Endothelial cell of umbilical vein (primary cell): ENCODE measurements at regions not wholly inside any gene's neighbourhood (a gene's known extent, or its start where the extent isn't known, plus 50 kb on each side); places are given as distances from the start of the nearest gene placed in this dataset.

Experiments used
- BruUV-seq: library from RNA; stranded (reverse); fragments of 400-500 nt; replicated peaks from 2 replicates; lab custom pipeline; 2021; lab: Mats Ljungman, UMichigan
- CTCF ChIA-PET: fragments of 300-600, 350-600 bp; sonication (Branson Sonifier 250); formaldehyde crosslinking; loops from one replicate; lab custom pipeline; 2021; ENCODE audit warnings: antibody characterized with exemption, inconsistent platforms; lab: Charles Lee
- POLR2A ChIA-PET: fragments of 300-600, 350-600 bp; sonication (Branson Sonifier 250); formaldehyde crosslinking; loops from one replicate; lab custom pipeline; 2021; ENCODE audit warnings: antibody characterized with exemption, inconsistent platforms; lab: Charles Lee
- DNase-seq: peaks from one replicate; pipeline ENCODE4 v3.0.0-alpha.2; 2011; ENCODE audit warnings: low read depth, low spot score
- FAIRE-seq: peaks from 2 replicates; lab custom pipeline; 2011; peaks lifted over from hg19 to GRCh38; lab: Jason Lieb, UNC
- H2AFZ ChIP-seq: 2 replicates; pipeline ENCODE4 v1.6.0; 2012; ENCODE audit warnings: low read depth, low read length, control low read depth, inconsistent platforms
- H3K27ac ChIP-seq: 2 replicates; pipeline ENCODE4 v1.5.1; 2011; ENCODE audit warnings: low read depth, mild to moderate bottlenecking, control low read depth, low read length, moderate library complexity; ENCODE audit not compliant: insufficient read depth
- H3K27me3 ChIP-seq, 2 experiments: 2 replicates each; pipeline versions ENCODE4 v1.6.0 to v1.6.1; 2011; ENCODE audit warnings: low read length in 2 of 2, mixed read lengths in 1 of 2; ENCODE audit not compliant: control insufficient read depth in 2 of 2, insufficient read depth in 2 of 2
- H3K36me3 ChIP-seq, 2 experiments: 2 replicates in 1 of 2; 3 replicates in 1 of 2; pipeline ENCODE4 v1.5.1; 2011; ENCODE audit warnings: low read length in 2 of 2, mild to moderate bottlenecking in 1 of 2, moderate library complexity in 1 of 2; ENCODE audit not compliant: control insufficient read depth in 2 of 2, insufficient read depth in 2 of 2; ENCODE audit errors: extremely low read depth in 1 of 2
- H3K4me1 ChIP-seq: 3 replicates; pipeline ENCODE4 v1.5.1; 2011; ENCODE audit warnings: mild to moderate bottlenecking, low read length; ENCODE audit not compliant: control insufficient read depth, insufficient read depth; ENCODE audit errors: extremely low read depth
- H3K4me2 ChIP-seq: 2 replicates; pipeline ENCODE4 v1.6.1; 2011; ENCODE audit warnings: low read length, control low read depth, mixed read lengths; ENCODE audit not compliant: insufficient read depth
- H3K4me3 ChIP-seq, 3 experiments: fragments of 200-600 bp in 1 of 3; sonication (generic), shearing (Covaris generic) in 1 of 3; replicated peaks in 1 of 3; 2 replicates each; pipeline ENCODE4 v1.5.1; 2011 to 2016; ENCODE audit warnings: control low read depth in 3 of 3, low read length in 3 of 3, mild to moderate bottlenecking in 2 of 3, inconsistent platforms in 1 of 3, low read depth in 1 of 3, moderate library complexity in 1 of 3; ENCODE audit not compliant: insufficient read depth in 1 of 3
- H3K79me2 ChIP-seq: 2 replicates; pipeline ENCODE4 v1.6.0; 2012; ENCODE audit warnings: low read length, inconsistent platforms; ENCODE audit not compliant: control insufficient read depth, insufficient read depth
- H3K9ac ChIP-seq: replicated peaks from 2 replicates; pipeline ENCODE3; 2011; ENCODE audit warnings: low read length, control low read depth; ENCODE audit not compliant: insufficient read depth; ENCODE audit errors: extremely low read depth
- H3K9me1 ChIP-seq: replicated peaks from 3 replicates; pipeline ENCODE4 v1.6.0; 2011; ENCODE audit warnings: mild to moderate bottlenecking, low read length; ENCODE audit not compliant: control insufficient read depth, insufficient read depth; ENCODE audit errors: extremely low read depth
- H3K9me3 ChIP-seq: replicated peaks from 2 replicates; pipeline ENCODE4 v1.5.1; 2012; ENCODE audit warnings: low read length, inconsistent platforms; ENCODE audit not compliant: control insufficient read depth, insufficient read depth
- H4K20me1 ChIP-seq: replicated peaks from 2 replicates; pipeline ENCODE3; 2011; ENCODE audit warnings: mild to moderate bottlenecking, low read length; ENCODE audit not compliant: control insufficient read depth, insufficient read depth; ENCODE audit errors: extremely low read depth
- EZH2 ChIP-seq: IDR thresholded peaks from 2 replicates; pipeline ENCODE4 v1.6.1; 2012; ENCODE audit warnings: borderline replicate concordance, low read depth, mild to moderate bottlenecking, moderate library complexity, low read length, inconsistent platforms; ENCODE audit not compliant: severe bottlenecking
- FOS ChIP-seq: IDR thresholded peaks from 2 replicates; pipeline ENCODE4 v1.6.1; 2011; ENCODE audit warnings: mild to moderate bottlenecking, low read length, moderate library complexity, borderline replicate concordance; ENCODE audit not compliant: insufficient read depth
- GATA2 ChIP-seq: IDR thresholded peaks from 2 replicates; pipeline ENCODE4 v1.7.0; 2011; ENCODE audit warnings: low read depth, mild to moderate bottlenecking, moderate library complexity, mixed read lengths, low read length; ENCODE audit not compliant: insufficient read length, insufficient read depth
- JUN ChIP-seq: IDR thresholded peaks from 2 replicates; pipeline ENCODE4 v1.6.1; 2011; ENCODE audit warnings: borderline replicate concordance, low read depth; ENCODE audit not compliant: insufficient read length, insufficient read depth
- MYC ChIP-seq: IDR thresholded peaks from one replicate; pipeline ENCODE4 v1.6.1; 2011; ENCODE audit warnings: mild to moderate bottlenecking, low read depth, low read length
- POLR2A ChIP-seq: IDR thresholded peaks from 2 replicates; pipeline ENCODE4 v1.6.1; 2012; ENCODE audit warnings: low read depth, mild to moderate bottlenecking, control low read depth, low read length
- POLR2AphosphoS5 ChIP-seq: IDR thresholded peaks from 2 replicates; pipeline ENCODE4 v1.6.1; 2012; ENCODE audit warnings: low read depth, mild to moderate bottlenecking, control low read depth, low read length, moderate library complexity; ENCODE audit not compliant: insufficient read depth
- dilution Hi-C: fragments of 300-500 bp; cut with MboI; formaldehyde crosslinking; loops from one replicate; pipeline ENCODE4 v1.15.0; 2019; ENCODE audit warnings: low sequenced_read_pairs; ENCODE audit not compliant: extremely low pct_ligation_motif_present
- intact Hi-C: fragments of 100-400 bp; cut with micrococcal nuclease; formaldehyde crosslinking; loops from one replicate; pipeline ENCODE4 v1.10.0; 2022
- TF ChIP-seq, protein P1 (sequence below): IDR thresholded peaks from 2 replicates; pipeline ENCODE4 v1.6.1; 2011; ENCODE audit not compliant: insufficient read depth, insufficient read length
- TF ChIP-seq, protein P2 (sequence below), 2 donors: IDR thresholded peaks; 1 replicate in 1 of 2; 2 replicates in 1 of 2; pipeline ENCODE4 v1.5.1; 2011; ENCODE audit warnings: low read length in 2 of 2, mild to moderate bottlenecking in 2 of 2, moderate library complexity in 2 of 2, control low read depth in 1 of 2, inconsistent platforms in 1 of 2, low read depth in 1 of 2; ENCODE audit not compliant: insufficient read depth in 1 of 2; ENCODE audit errors: extremely low read depth in 1 of 2

DNA sequence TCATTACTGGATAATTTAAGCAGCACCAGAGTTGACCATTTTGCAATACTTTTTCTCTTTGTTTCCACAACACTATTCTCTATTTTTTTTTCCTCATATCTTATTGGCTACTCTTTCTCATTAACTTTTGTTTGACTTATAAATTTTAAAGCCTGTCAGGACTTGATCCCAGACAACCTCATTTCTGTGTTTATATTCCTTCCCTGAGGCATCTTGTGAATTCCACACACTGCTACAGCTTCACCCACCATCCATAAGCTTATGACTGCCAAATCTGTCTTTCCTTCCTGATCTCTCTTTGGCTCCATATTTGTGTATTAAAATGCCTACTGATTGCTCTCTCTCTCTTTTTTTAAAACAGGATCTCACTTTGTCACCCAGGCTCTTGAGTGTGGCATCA, 124.6 kb upstream of the MBL2 start:
- Histone ChIP-seq H3K9me3 (no peaks in the 10 kb centered on the region), H3K27me3 (peaks cover 4 to 9% of the 10 kb centered on the region in 2 experiments), H2AFZ (no peak overlapping the region), H3K27ac (no peak overlapping the region), H3K9ac (no peak overlapping the region), H3K36me3 (no peaks in the 10 kb centered on the region), H3K4me2 (no peak overlapping the region), H3K9me1 (no peaks in the 10 kb centered on the region), H3K4me3 (no peak overlapping the region), H3K79me2 (no peaks in the 10 kb centered on the region), H3K4me1 (no peaks in the 10 kb centered on the region), H4K20me1 (no peaks in the 10 kb centered on the region)
- POLR2A ChIA-PET: no interaction called here
- no TSS peak for BruUV-seq
- dilution Hi-C loops (no loop called here), intact Hi-C loops (no loop called here)
- TF ChIP-seq MYC (no peak), FOS (no peak), POLR2AphosphoS5 (no peak), EZH2 (no peak), GATA2 (no peak), JUN (no peak), POLR2A (no peak)
- TF ChIP-seq, protein P1, sequence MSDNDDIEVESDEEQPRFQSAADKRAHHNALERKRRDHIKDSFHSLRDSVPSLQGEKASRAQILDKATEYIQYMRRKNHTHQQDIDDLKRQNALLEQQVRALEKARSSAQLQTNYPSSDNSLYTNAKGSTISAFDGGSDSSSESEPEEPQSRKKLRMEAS: no peak
- TF ChIP-seq, protein P2, sequence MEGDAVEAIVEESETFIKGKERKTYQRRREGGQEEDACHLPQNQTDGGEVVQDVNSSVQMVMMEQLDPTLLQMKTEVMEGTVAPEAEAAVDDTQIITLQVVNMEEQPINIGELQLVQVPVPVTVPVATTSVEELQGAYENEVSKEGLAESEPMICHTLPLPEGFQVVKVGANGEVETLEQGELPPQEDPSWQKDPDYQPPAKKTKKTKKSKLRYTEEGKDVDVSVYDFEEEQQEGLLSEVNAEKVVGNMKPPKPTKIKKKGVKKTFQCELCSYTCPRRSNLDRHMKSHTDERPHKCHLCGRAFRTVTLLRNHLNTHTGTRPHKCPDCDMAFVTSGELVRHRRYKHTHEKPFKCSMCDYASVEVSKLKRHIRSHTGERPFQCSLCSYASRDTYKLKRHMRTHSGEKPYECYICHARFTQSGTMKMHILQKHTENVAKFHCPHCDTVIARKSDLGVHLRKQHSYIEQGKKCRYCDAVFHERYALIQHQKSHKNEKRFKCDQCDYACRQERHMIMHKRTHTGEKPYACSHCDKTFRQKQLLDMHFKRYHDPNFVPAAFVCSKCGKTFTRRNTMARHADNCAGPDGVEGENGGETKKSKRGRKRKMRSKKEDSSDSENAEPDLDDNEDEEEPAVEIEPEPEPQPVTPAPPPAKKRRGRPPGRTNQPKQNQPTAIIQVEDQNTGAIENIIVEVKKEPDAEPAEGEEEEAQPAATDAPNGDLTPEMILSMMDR (IDR thresholded peaks at IDR 0.05; ENCODE audit: extremely low read depth in 1 of 2, insufficient read depth in 1 of 2, low read depth in 1 of 2, low read length in 2 of 2): no peak
- no peak for FAIRE-seq
- CTCF ChIA-PET: no interaction called here
- DNase-seq: no peak
